ENCODE measurements at regions not wholly inside any gene's neighbourhood (a gene's known extent, or its start where the extent isn't known, plus 50 kb on each side); places are given as distances from the start of the nearest gene placed in this dataset.

- no peak overlapping the region for H2BK5ac ChIP-seq (ENCODE audit: low read depth, low read length)
- no peak overlapping the region for H4K8ac ChIP-seq (ENCODE audit: extremely low read depth, insufficient read depth, low read length)
- no peak overlapping the region for H3K27ac ChIP-seq (ENCODE audit: low read depth, low read length)
- no peaks in the 10 kb centered on the region for H3K79me1 ChIP-seq (ENCODE audit: low read depth, low read length)
- H3K4me1 ChIP-seq (replicated peaks in 1 of 4; ENCODE audit: control insufficient read depth in 3 of 4, insufficient read depth in 4 of 4, low read length in 3 of 4): no peaks in the 10 kb centered on the region
- no peak overlapping the region for H2BK120ac ChIP-seq (replicated peaks; ENCODE audit: low read depth, low read length)
- H4K5ac ChIP-seq (ENCODE audit: insufficient read length, low read depth, low read length): no peak overlapping the region
- TF ChIP-seq SP2 (IDR thresholded peaks at IDR 0.05; ENCODE audit: low read length): no peak
- no peak for TF ChIP-seq KDM4A (IDR thresholded peaks at IDR 0.05; ENCODE audit: low read depth, low read length, severe bottlenecking)
- H3K36me3 ChIP-seq (ENCODE audit: control insufficient read depth in 2 of 4, insufficient read depth in 4 of 4, low read length in 3 of 4): no peaks in the 10 kb centered on the region
- FAIRE-seq (no peak), DNase-seq (ENCODE audit: low read depth in 1 of 2, low spot score in 2 of 2) (no peak)
- no peak overlapping the region for H3K18ac ChIP-seq (ENCODE audit: extremely low read depth, low read length)
- no peaks in the 10 kb centered on the region for H3K23me2 ChIP-seq (ENCODE audit: low read depth, low read length)
- POLR2A ChIA-PET (ENCODE audit: partially characterized antibody): no interaction called here
- no peak overlapping the region for H3K14ac ChIP-seq (ENCODE audit: insufficient read length)
- no peaks in the 10 kb centered on the region for H4K20me1 ChIP-seq (replicated peaks in 1 of 2; ENCODE audit: control insufficient read depth in 1 of 2, insufficient read depth in 2 of 2, low read length in 2 of 2)
- H4K91ac ChIP-seq (replicated peaks; ENCODE audit: insufficient read length, low read length): no peak overlapping the region
- H2BK12ac ChIP-seq (ENCODE audit: low read depth, low read length): no peak overlapping the region
- H2BK15ac ChIP-seq (ENCODE audit: low read length): no peak overlapping the region
- H3K27me3 ChIP-seq (replicated peaks in 1 of 4; ENCODE audit: control insufficient read depth in 3 of 4, extremely low read depth in 1 of 4, insufficient read depth in 3 of 4, low read length in 3 of 4): no peaks in the 10 kb centered on the region
- H2AK5ac ChIP-seq (ENCODE audit: low read depth, low read length): no peak overlapping the region
- H3K4me3 ChIP-seq (ENCODE audit: extremely low read depth in 1 of 4, insufficient read depth in 2 of 4, low read depth in 3 of 4, low read length in 4 of 4): no peak overlapping the region
- H3K9me3 ChIP-seq (ENCODE audit: insufficient read depth in 2 of 2, low read depth in 1 of 2, low read length in 1 of 2): no peaks in the 10 kb centered on the region
- WGBS, 2 experiments (ENCODE audit: extremely low coverage in 1 of 2, insufficient coverage in 1 of 2, insufficient read length in 1 of 2, insufficient replicate concordance in 2 of 2, low coverage in 1 of 2, low lambda C conversion rate in 2 of 2, missing lambda C conversion rate in 1 of 2): 91% methylated on average over 10 of the region's 10 CpGs; no CpG with 5 or more reads in 1 of the 2 experiments
- no peak overlapping the region for H3K56ac ChIP-seq (replicated peaks; ENCODE audit: insufficient read length, low read depth, low read length)
- H2BK20ac ChIP-seq (ENCODE audit: low read length): no peak overlapping the region
- H3K23ac ChIP-seq (ENCODE audit: insufficient read length): no peak overlapping the region
- H2AFZ ChIP-seq (ENCODE audit: low read length): no peak overlapping the region
- H3K4me2 ChIP-seq (ENCODE audit: insufficient read depth in 1 of 2, low read depth in 2 of 2, low read length in 2 of 2): no peak overlapping the region
- CTCF ChIA-PET (ENCODE audit: partially characterized antibody): no interaction called here
- H3K9ac ChIP-seq (replicated peaks in 1 of 4; ENCODE audit: extremely low read depth in 1 of 4, low read depth in 3 of 4, low read length in 3 of 4): no peak overlapping the region
- no peak overlapping the region for H3K4ac ChIP-seq (replicated peaks; ENCODE audit: insufficient read length, low read depth, low read length)
- no peaks in the 10 kb centered on the region for H3K79me2 ChIP-seq (ENCODE audit: control insufficient read depth in 1 of 2, insufficient read depth in 2 of 2, low read length in 2 of 2)
Observed at GRCh38 chr4:184882276-184882675, 56.5 kb upstream of the ACSL1 start.

Measured in H1 (cell line).